HG02840 (cell line): ENCODE measurements at regions not wholly inside any gene's neighbourhood (a gene's known extent, or its start where the extent isn't known, plus 50 kb on each side); places are given as distances from the start of the nearest gene placed in this dataset.
"Not testable (repeated sequence)": the region's sequence is repeated elsewhere in the genome, so short reads cannot be mapped to it uniquely, and the experiment has no call there.

Experiments
- ATAC-seq: cut with Tn5 transposase; IDR thresholded peaks from one replicate; pipeline ENCODE4 v1.9.1; 2021; ENCODE audit warnings: mild to moderate bottlenecking, moderate library complexity, moderate number of reproducible peaks; ENCODE audit not compliant: unreplicated experiment, low FRiP score

DNA sequence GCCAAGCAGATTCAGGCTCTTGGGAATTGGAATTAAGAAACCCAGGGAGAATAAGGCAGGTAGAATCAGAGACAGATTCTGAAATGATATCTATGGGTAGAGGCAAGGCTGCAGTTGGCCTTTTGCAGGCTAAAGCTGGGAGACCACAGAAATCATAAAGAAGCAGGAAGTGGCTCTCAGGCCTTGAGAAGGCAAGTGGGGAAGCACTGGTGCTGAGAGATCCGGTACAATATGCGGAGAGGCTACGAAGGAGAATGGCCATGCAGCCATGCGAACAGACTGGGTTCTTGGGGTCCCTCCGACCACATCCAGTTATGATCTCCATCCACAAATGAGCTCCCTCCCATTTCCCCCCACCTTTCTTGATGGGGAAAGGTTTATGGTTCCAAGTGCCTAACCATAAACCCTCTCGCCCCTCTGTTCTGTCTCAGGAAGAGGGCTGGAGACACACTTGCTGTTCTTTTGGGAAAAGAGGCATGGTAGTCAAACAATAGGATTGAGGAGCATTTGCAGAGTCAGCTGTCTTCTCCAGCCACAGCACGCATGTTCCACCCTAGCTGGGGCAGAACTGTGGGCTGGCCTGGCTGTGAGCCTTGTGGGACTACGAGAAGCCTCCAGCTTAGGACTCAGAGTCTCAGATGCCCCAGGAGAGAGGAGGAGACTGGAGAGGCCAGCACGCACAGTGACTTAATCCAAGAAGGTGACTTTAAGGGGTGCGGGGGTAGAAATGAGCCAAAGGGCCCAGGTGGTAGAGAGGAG lies 99.6 kb downstream of the RPLP1 start:
- ATAC-seq: no peak

- no peak for ATAC-seq
Observed at GRCh38 chr15:69553686-69554085, 101.1 kb downstream of the RPLP1 start.

GRCh38 chr15:69554279-69554961 lies 101.8 kb downstream of the RPLP1 start:
- ATAC-seq: no peak

GRCh38 chr15:69555080-69555479 lies 102.5 kb downstream of the RPLP1 start:
- no peak for ATAC-seq

DNA sequence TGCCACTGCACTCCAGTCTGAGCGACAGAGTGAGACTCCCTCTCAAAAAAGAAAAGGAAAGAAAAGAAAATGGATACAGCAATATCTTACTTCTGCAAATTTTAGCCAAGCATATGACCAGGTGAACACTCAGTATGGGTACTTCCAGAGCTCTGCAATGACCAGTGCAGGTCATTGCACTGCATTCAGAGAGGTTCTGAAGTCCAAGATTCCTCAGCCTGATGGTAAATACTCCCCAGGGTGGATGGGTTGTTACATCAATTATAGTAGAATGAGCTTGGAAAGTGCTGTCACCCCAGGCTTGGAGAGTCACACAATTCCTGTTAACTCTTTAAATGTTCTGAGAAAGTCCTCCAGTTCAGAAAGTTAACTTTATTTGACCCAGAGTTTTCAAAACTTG lies 103.7 kb downstream of the RPLP1 start:
- no peak for ATAC-seq

DNA sequence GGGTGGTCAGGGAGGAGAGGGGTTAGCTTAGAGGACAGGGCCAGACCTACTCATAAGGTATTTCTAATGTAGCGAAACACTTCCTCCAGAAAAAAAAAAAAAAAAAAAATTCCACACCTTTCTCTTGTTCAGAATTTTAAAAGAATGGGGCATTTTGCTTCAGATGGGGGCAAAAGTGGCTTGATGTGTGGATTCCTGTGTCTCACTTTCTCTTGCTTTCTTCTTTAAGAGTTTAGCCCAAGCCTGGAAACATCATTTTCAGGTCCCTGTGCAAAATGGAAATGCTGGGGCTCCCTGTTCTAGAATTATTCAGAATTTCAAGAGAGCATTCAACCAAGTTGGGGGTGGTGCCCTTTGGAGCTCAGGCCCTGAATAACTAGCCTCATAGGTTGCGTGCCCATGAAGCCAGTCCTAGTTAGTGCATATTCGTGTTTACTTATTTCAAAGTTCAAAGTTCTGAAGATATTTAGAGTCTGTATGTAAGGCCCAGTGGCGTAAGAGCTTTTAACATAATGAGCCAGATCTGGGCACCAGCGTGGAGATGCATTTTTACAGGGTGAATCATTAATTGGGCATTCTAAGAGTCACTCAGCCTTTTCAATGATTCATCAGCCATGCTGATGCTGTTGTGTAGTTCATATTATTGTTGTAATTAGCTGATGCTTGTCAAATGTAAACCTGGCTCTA lies 104.5 kb downstream of the RPLP1 start:
- ATAC-seq: no peak

- no peak for ATAC-seq
Observed at GRCh38 chr15:69557707-69558409, 105.2 kb downstream of the RPLP1 start.

DNA sequence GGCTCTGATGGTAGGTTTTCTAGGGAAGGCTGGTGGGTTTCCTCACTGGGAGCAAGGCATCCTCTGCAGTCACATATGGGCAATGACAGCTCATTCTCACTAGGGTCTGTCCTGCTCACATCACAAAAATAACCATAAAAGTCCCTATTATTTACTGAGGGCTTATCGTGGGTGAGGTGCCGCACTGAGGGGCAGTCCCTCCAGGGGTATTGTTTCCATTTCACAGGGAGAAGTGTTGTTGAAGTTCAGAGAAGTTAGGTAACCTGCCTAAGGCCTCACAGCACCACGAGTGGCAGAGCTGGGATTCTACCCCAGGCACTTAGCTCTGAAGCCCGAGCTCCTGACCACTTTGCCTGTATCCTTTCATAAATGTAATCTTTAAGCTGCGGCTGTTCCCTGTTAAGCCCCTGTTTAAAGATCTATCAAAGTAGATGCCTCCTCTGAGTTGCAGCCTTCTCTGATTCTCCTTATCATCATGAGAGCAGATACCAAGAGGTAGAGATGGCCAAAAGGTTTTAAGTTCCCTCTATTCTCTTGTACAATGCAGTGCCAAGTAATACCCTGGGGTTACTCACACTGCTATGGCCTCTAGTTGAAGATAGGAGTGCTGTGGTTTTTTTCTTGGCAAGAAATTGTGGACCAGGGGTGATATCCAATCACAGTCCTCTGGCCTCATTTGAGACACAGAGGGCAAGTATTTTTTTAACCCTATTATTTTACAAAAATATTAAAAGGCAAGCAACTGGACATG lies 107.0 kb downstream of the RPLP1 start:
- no peak for ATAC-seq

DNA sequence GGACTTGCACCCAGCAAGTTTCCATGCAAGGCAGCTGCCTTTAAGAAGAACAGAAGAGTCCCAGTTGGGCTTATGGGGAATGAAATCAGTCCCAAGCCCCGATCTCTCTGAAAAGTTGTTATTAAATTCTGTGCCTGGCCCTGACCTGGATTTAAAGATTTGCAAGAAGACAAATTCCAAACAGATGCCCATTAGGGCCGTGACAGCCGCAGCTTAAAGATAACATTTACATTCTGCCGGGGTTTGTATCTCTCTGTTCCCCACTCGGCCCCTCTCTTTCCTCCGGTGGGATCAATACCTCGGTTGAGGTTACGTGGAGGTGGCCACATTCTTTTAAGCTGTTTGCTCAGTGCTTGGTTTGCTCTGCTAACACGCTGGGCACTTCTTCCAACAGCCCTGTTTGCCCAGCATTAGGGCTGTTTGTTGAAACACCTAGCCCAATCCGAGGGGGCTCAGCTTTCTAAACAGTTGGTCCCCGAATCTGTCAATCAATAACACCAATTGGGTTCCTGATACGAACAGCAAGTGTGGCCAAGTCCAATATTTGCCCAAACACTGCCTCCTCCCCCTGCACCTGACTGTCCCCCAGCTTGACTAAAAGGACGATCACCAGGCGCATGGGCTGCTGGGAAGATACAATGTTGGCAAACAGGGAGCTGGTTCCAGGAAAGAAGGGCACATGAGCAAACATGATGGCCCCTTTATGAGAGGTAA lies 108.6 kb downstream of the RPLP1 start:
- ATAC-seq: no peak

- no peak for ATAC-seq
Observed at GRCh38 chr15:69562116-69562515, 109.5 kb downstream of the RPLP1 start.

- ATAC-seq: no peak
Observed at GRCh38 chr15:69562564-69562963, 109.9 kb downstream of the RPLP1 start.

DNA sequence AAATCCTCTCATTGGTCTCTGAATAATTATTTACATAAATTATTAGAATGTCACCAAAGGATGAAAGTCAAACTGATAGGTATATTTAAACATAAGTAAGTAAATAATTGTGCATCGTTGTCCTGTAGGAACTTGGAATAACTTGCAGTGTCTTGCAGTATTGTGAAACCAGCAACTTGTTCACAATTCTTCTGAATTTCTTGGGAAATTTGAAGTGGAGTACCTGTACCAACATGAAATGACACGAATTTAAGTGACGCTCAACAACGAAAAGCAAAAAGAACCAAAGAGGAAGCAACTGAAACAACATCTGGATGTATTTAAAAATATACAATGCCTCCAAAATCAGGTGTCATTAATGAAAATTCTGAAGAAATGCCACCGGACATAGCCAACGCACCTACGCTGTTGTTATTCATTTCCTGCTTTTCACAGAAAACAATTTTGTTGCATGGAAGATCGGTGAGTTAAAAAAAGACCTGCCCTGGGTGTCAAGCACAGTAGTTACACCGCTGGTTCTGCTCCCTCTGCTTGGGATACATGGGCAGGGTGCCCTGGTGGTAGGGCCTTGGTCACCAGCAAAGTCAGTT lies 112.5 kb downstream of the RPLP1 start:
- ATAC-seq: no peak

- not testable (repeated sequence) for ATAC-seq
Observed at GRCh38 chr15:69567238-69567760, 114.7 kb downstream of the RPLP1 start.

DNA sequence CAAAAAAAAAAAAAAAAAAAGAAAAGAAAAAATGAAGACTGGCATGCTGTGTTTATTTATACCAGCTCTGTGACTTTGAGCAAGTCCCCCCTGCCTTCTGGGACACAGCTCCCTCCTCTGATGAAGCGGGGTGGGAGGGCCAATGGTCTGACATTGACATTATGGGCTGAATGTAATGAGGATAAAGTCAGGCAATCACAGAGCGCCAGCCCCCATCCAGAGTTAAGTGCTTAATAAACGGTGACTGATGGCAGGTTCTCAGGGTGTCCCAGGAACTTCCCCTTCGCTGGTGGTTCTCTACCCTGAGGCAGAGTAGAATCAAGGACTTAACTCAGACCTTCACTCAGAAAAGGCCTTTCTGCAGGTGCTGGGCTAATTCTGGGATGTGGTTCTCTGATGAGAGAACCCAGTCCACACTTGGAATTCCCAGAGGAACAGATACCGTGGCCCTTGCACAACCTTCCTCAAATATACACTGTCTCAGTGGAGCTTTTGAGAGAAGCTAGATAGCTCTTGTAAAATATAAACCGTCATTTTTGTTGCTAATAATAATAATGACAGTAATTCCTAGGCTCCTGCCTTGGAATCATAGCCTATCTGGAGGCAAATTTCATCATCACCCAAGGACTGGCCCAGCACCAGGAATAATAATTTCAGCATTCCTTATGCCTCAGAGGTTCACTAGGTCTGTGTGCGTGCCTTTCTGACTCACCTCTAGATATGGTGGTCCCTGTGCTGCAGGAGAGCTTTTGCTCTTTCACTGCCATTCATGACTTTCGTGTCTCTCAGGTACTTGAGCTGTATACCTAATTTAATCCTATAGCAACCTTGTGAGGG lies 115.8 kb downstream of the RPLP1 start:
- no peak for ATAC-seq

DNA sequence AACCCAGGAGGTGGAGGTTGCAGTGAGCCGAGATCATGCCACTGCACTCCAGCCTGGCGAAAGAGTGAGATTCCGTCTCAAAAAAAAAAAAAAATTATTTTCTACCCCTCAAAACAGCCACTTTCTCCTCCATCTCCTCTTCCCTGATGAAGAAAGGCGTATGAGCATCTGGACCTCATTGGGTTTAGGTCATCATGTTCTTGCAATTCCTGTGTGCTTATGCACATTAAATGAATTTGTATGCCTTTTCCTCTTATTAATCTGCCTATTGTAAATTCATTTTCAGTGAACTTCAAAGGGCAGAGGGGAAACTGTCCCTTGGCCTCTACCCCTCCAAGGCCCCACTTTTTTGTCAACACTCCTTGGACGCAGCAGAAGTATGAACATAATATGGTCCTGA lies 117.8 kb downstream of the RPLP1 start:
- no peak for ATAC-seq

GRCh38 chr15:69570997-69571396 lies 118.4 kb downstream of the RPLP1 start:
- no peak for ATAC-seq

DNA sequence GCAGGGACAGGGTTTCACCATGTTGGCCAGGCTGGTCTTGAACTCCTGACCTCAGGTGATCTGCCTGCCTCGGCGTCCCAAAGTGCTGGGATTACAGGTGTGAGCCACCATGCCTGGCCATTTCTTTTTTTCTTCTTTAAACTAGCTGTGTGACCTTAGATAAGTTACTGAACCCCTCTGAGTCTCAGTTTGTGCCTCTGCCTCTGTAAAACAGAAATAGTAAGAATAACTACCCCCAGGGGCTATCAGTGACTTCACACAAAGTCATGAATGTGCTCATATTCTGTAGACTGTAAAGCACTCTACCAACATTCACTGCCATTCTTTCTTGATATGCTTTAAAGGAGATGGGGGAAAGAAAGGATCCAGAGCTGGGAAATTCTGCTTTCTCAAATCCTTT lies 120.7 kb downstream of the RPLP1 start:
- ATAC-seq: not testable (repeated sequence)

DNA sequence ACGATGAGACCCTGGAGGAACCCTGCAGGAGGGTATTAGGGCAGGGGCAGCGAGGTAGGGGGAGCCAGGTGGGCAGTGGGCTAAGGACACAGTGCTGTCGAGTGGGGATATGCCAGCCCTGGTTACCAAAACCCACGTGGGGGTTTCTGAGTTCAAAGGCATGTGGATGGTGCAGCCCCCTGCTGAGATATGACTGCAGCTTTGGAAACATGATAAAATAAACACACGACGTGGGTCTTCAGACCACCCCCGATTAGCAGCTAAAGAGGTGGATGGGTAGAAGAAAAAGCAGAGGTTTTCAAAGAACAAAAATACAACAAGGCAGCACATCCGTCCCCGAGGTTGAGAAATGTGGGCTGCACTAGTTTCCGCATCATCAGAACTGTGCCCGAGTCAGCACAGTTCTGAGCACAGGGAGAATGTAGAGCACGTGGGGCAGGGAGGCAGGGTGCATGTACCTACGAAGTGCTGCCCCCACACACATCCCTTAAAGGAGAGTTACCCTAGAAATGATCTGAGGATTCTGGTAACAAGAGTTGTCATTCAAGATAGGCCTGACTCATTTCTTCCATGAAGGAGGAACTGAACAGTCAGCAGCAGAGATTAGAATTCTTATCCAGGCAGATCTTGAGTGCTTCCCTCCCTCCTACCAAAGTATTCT lies 121.3 kb downstream of the RPLP1 start:
- no peak for ATAC-seq
